Hematopoietic multipotent progenitor cell (in vitro differentiated cells): ENCODE measurements at regions not wholly inside any gene's neighbourhood (a gene's known extent, or its start where the extent isn't known, plus 50 kb on each side); places are given as distances from the start of the nearest gene placed in this dataset.

Experiments
- DNase-seq, 3 donors: peaks; one replicate each; pipeline ENCODE4 v3.0.0-alpha.2; 2011 to 2015; ENCODE audit warnings: low read depth in 2 of 3, low spot score in 2 of 3

GRCh38 chr1:199032479-199032878 lies 393.6 kb downstream of the PTPRC start:
- DNase-seq = peak in 1 of 3 donors; percentile 18

GRCh38 chr1:199033661-199034060 lies 394.8 kb downstream of the PTPRC start:
- DNase-seq = no peak

GRCh38 chr1:199038156-199038555 lies 399.3 kb downstream of the PTPRC start:
- no peak for DNase-seq

GRCh38 chr1:199040076-199040905 lies 401.5 kb downstream of the PTPRC start:
- DNase-seq = peak in 1 of 3 donors; percentile 45

GRCh38 chr1:199041173-199041914 lies 402.5 kb downstream of the PTPRC start:
- peak in 2 of 3 donors; percentile 88 to 97 for DNase-seq

- no peak for DNase-seq
Observed at GRCh38 chr1:199042193-199042592, 403.4 kb downstream of the PTPRC start.

- DNase-seq = no peak
Observed at GRCh38 chr1:199044191-199044590, 405.4 kb downstream of the PTPRC start.

GRCh38 chr1:199046618-199047017 lies 407.8 kb downstream of the PTPRC start:
- DNase-seq = peak in 1 of 3 donors; percentile 17

GRCh38 chr1:199054694-199055093 lies 415.9 kb downstream of the PTPRC start:
- DNase-seq = no peak

GRCh38 chr1:199057322-199057721 lies 418.5 kb downstream of the PTPRC start:
- no peak for DNase-seq

- DNase-seq = no peak
Observed at GRCh38 chr1:199058281-199058680, 419.4 kb downstream of the PTPRC start.

GRCh38 chr1:199064971-199065370 lies 426.1 kb downstream of the PTPRC start:
- DNase-seq = no peak

GRCh38 chr1:199067483-199067882 lies 428.6 kb downstream of the PTPRC start:
- DNase-seq = no peak

GRCh38 chr1:199071080-199071479 lies 432.2 kb downstream of the PTPRC start:
- no peak for DNase-seq

GRCh38 chr1:199073166-199073565 lies 434.3 kb downstream of the PTPRC start:
- DNase-seq = no peak

GRCh38 chr1:199075792-199076191 lies 437.0 kb downstream of the PTPRC start:
- no peak for DNase-seq

GRCh38 chr1:199079994-199080393 lies 441.2 kb downstream of the PTPRC start:
- DNase-seq = no peak

GRCh38 chr1:199081739-199082138 lies 442.9 kb downstream of the PTPRC start:
- no peak for DNase-seq

- no peak for DNase-seq
Observed at GRCh38 chr1:199082778-199083389, 444.0 kb downstream of the PTPRC start.

- no peak for DNase-seq
Observed at GRCh38 chr1:199083680-199084079, 444.8 kb downstream of the PTPRC start.

- peak in 1 of 3 donors; percentile 36 for DNase-seq
Observed at GRCh38 chr1:199084293-199084692, 445.5 kb downstream of the PTPRC start.
